NB4 (cell line): ENCODE measurements at regions not wholly inside any gene's neighbourhood (a gene's known extent, or its start where the extent isn't known, plus 50 kb on each side); places are given as distances from the start of the nearest gene placed in this dataset.

Source experiments
- CTCF ChIP-seq: IDR thresholded peaks from one replicate; pipeline ENCODE4 v1.5.1; 2012; ENCODE audit warnings: low read depth, low read length
- TF ChIP-seq, protein P1 (sequence below): IDR thresholded peaks from 2 replicates; pipeline ENCODE4 v1.6.1; 2011; ENCODE audit warnings: low read depth, low read length

DNA sequence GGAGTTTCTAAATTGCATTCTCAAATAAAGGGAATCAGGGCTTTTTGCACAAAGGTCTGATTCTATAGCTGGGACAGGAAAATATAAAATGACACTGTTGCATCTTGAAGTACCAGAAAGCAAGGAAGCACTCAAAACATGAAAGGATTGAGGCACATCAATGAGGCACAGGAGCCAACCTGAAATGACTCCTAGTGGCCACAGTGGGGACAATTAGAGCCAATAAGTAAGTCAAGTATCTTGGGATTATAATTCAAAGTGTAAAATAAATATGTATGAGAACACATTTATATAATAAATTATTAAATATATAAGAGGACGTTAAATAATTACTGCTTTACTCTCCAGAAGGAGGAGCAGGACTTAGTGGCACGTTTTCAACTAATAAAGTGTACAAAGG, 1259.5 kb upstream of the CDH2 start:
- no peak for TF ChIP-seq CTCF
- TF ChIP-seq, protein P1, sequence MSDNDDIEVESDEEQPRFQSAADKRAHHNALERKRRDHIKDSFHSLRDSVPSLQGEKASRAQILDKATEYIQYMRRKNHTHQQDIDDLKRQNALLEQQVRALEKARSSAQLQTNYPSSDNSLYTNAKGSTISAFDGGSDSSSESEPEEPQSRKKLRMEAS: no peak
